ENCODE measurements at regions not wholly inside any gene's neighbourhood (a gene's known extent, or its start where the extent isn't known, plus 50 kb on each side); places are given as distances from the start of the nearest gene placed in this dataset.

- no peak for TF ChIP-seq CBX3 (IDR thresholded peaks at IDR 0.05; ENCODE audit: borderline replicate concordance, low read depth)
- no peak for TF ChIP-seq ZSCAN29 (IDR thresholded peaks at IDR 0.05)
- no peak for TF ChIP-seq ZNF207 (IDR thresholded peaks at IDR 0.05; ENCODE audit: borderline replicate concordance)
- TF ChIP-seq SMAD5 (IDR thresholded peaks at IDR 0.05; ENCODE audit: low read depth), result no peak
- peak; percentile 21 to 34 (median 25); a peak in 3 of 6 replicates for TF ChIP-seq CTCF (IDR thresholded peaks at IDR 0.05 in 2 of 3, conservative IDR thresholded peaks at IDR 0.05 in 1 of 3; ENCODE audit: control insufficient read depth in 2 of 3, extremely low read depth in 1 of 3, insufficient read depth in 1 of 3, low read depth in 3 of 3, low read length in 3 of 3)
- H3K27ac ChIP-seq (ENCODE audit: control insufficient read depth, insufficient read depth), result no peak overlapping the region
- DNase-seq (ENCODE audit: low read depth, low spot score) (no peak), ATAC-seq (peak; percentile 85), FAIRE-seq (no peak)
- in situ Hi-C loops (cut with MboI), result no loop called here
- no peaks in the 10 kb centered on the region for H3K27me3 ChIP-seq (replicated peaks in 1 of 2; ENCODE audit: control insufficient read depth in 2 of 2, insufficient read depth in 2 of 2, low read length in 1 of 2)
- BruUV-seq (replicated peaks), result no TSS peak
- H3K9ac ChIP-seq (ENCODE audit: control insufficient read depth, insufficient read depth, low read length), result no peak overlapping the region
- H4K20me1 ChIP-seq (ENCODE audit: control insufficient read depth, insufficient read depth), result no peaks in the 10 kb centered on the region
- no peak overlapping the region for H3K4me3 ChIP-seq
- intact Hi-C loops (cut with micrococcal nuclease; ENCODE audit: unreplicated experiment), result no loop called here
- ChIA-PET RAD21 (ENCODE audit: unreplicated experiment) (interaction anchor here (1.5 kb wide), 1 partner anchor 9 kb away, joined by 11 read pairs; no protein-coding TSS in a partner anchor), CTCF (interaction anchor here (0.8 to 3.6 kb wide), 3 partner anchors 10 to 669 kb away, joined by 3 to 29 read pairs (median 3); no protein-coding TSS in a partner anchor), POLR2A (no interaction called here), SMC1A (ENCODE audit: uncharacterized antibody, unreplicated experiment) (interaction anchor here (0.5 to 1.4 kb wide), 3 partner anchors 8 to 669 kb away, joined by 3 to 4 read pairs (median 3); no protein-coding TSS in a partner anchor)
- H2AFZ ChIP-seq (ENCODE audit: control insufficient read depth, low read depth, low read length), result no peak overlapping the region
- H3K9me3 ChIP-seq (replicated peaks; ENCODE audit: control insufficient read depth, insufficient read depth, low read length), result no peaks in the 10 kb centered on the region; the same call in 2 of the 3 replicates
- H3K79me2 ChIP-seq (ENCODE audit: control insufficient read depth, insufficient read depth, low read length), result no peaks in the 10 kb centered on the region
- H3K36me3 ChIP-seq (ENCODE audit: control insufficient read depth in 2 of 2, insufficient read depth in 2 of 2, low read length in 1 of 2), result no peaks in the 10 kb centered on the region
- H3K4me1 ChIP-seq (ENCODE audit: control insufficient read depth, insufficient read depth, low read length), result no peaks in the 10 kb centered on the region
- H3K4me2 ChIP-seq (ENCODE audit: control insufficient read depth, insufficient read depth), result no peak overlapping the region
- 0% methylated on average over 1 of the region's 1 CpG for WGBS (ENCODE audit: insufficient coverage, insufficient replicate concordance, low lambda C conversion rate, missing lambda C conversion rate)
Measured at GRCh38 chr11:96472085-96472484, 82.3 kb downstream of the JRKL start.

GRCh38 chr11:96474263-96474662 is 84.5 kb downstream of the JRKL start:
- no peak for ATAC-seq
- WGBS (ENCODE audit: insufficient coverage, insufficient replicate concordance, low lambda C conversion rate, missing lambda C conversion rate), result 19% methylated on average over 1 of the region's 1 CpG
- Histone ChIP-seq H3K79me2 (ENCODE audit: control insufficient read depth, insufficient read depth, low read length) (no peaks in the 10 kb centered on the region), H4K20me1 (ENCODE audit: control insufficient read depth, insufficient read depth) (no peaks in the 10 kb centered on the region), H3K4me1 (ENCODE audit: control insufficient read depth, insufficient read depth, low read length) (no peaks in the 10 kb centered on the region), H3K9me3 (replicated peaks; ENCODE audit: control insufficient read depth, insufficient read depth, low read length) (no peaks in the 10 kb centered on the region; the same call in 2 of the 3 replicates), H3K36me3 (ENCODE audit: control insufficient read depth in 2 of 2, insufficient read depth in 2 of 2, low read length in 1 of 2) (no peaks in the 10 kb centered on the region), H2AFZ (ENCODE audit: control insufficient read depth, low read depth, low read length) (no peak overlapping the region), H3K27ac (ENCODE audit: control insufficient read depth, insufficient read depth) (no peak overlapping the region), H3K27me3 (replicated peaks in 1 of 2; ENCODE audit: control insufficient read depth in 2 of 2, insufficient read depth in 2 of 2, low read length in 1 of 2) (no peaks in the 10 kb centered on the region), H3K9ac (ENCODE audit: control insufficient read depth, insufficient read depth, low read length) (no peak overlapping the region), H3K4me3 (no peak overlapping the region), H3K4me2 (ENCODE audit: control insufficient read depth, insufficient read depth) (no peak overlapping the region)
- intact Hi-C loops (cut with micrococcal nuclease; ENCODE audit: unreplicated experiment) (no loop called here), in situ Hi-C loops (cut with MboI) (no loop called here)
- FAIRE-seq, result no peak
- ChIA-PET SMC1A (ENCODE audit: uncharacterized antibody, unreplicated experiment) (no interaction called here), POLR2A (no interaction called here), RAD21 (ENCODE audit: unreplicated experiment) (no interaction called here), CTCF (interaction anchor here (3.6 kb wide), 1 partner anchor 12 kb away, joined by 29 read pairs; no protein-coding TSS in a partner anchor)
- no peak for DNase-seq (ENCODE audit: low read depth, low spot score)
- no TSS peak for BruUV-seq (replicated peaks)
- no peak for TF ChIP-seq SREBF1 (IDR thresholded peaks at IDR 0.05; ENCODE audit: low read length)
- no peak for TF ChIP-seq KLF5 (IDR thresholded peaks at IDR 0.05; ENCODE audit: partially characterized antibody)
- TF ChIP-seq USF1 (IDR thresholded peaks at IDR 0.05; ENCODE audit: borderline replicate concordance, extremely low read length, insufficient read depth, low read depth, low read length), result no peak
- TF ChIP-seq RUNX3 (IDR thresholded peaks at IDR 0.05; ENCODE audit: low read length), result no peak
- TF ChIP-seq PRDM15 (CRISPR knock-in tag; IDR thresholded peaks at IDR 0.05), result no peak
- TF ChIP-seq MYC (IDR thresholded peaks at IDR 0.05; ENCODE audit: insufficient read depth, insufficient read length, insufficient replicate concordance, low read length, severe bottlenecking), result no peak
- no peak for TF ChIP-seq ZBED1 (IDR thresholded peaks at IDR 0.05; ENCODE audit: borderline replicate concordance)

All from GM12878 (cell line).